GM21737 (cell line): ENCODE measurements at regions not wholly inside any gene's neighbourhood (a gene's known extent, or its start where the extent isn't known, plus 50 kb on each side); places are given as distances from the start of the nearest gene placed in this dataset.
"Not testable (repeated sequence)": the region's sequence is repeated elsewhere in the genome, so short reads cannot be mapped to it uniquely, and the experiment has no call there.

ENCODE experiments used
- ATAC-seq: cut with Tn5 transposase; IDR thresholded peaks from one replicate; pipeline ENCODE4 v1.9.1; 2021; ENCODE audit warnings: mild to moderate bottlenecking, moderate library complexity; ENCODE audit not compliant: unreplicated experiment

- ATAC-seq: no peak
These were observed 634.0 kb downstream of the UQCRFS1 start for GRCh38 chr19:28578786-28579505.

DNA sequence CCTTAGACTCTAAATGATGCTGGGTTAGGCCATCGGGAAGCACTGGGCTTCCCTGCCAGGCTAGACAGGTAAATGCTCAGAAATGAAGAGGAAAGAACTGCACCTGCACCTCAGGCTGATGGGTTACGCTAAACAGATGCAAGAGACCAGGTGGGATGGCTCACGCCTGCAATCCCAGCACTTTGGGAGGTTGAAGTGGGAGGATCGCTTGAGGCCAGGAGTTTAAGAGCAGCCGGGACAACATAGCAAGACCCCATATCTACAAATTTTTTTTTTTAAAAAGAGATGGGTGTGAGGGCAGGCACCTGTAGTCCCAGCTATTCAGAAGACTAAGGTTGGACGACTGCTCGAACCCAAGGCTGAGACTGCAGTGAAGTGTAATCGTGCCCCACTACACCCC, 634.7 kb downstream of the UQCRFS1 start:
- ATAC-seq: no peak

DNA sequence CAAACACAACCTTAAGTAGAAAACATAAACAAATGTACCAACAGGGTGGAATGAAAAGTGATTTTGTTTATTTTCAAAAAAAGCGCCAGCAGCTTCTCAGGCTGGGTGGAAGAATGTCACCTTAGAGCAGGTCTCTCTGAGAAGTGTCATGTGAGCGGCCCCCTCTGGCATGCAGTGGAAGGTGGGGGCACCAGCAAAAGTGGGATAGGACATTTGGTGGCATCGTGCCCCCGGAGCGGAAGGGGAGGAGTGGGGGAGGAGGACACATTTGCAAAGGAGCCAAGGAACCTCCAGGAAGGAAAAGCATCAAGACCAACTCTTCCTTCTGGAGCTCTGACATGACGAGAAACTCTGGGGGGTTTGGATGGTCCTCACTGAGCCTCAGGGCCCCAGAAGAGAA, 635.3 kb downstream of the UQCRFS1 start:
- no peak for ATAC-seq

- ATAC-seq: no peak
These were observed 635.7 kb downstream of the UQCRFS1 start for GRCh38 chr19:28577233-28577632.

GRCh38 chr19:28575816-28576215, 637.1 kb downstream of the UQCRFS1 start:
- no peak for ATAC-seq

DNA sequence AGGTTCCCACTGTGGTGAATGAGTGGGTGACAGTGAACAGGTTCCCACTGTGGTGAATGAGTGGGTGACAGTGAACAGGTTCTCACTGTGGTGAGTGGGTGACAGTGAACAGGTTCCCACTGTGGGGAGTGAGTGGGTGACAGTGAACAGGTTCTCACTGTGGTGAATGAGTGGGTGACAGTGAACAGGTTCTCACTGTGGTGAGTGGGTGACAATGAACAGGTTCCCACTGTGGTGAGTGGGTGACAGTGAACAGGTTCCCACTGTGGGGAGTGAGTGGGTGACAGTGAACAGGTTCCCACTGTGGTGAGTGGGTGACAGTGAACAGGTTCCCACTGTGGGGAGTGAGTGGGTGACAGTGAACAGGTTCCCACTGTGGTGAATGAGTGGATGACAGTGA, 637.6 kb downstream of the UQCRFS1 start:
- not testable (repeated sequence) for ATAC-seq

- no peak for ATAC-seq
These were observed 638.7 kb downstream of the UQCRFS1 start for GRCh38 chr19:28574212-28574611.

- ATAC-seq: no peak
These were observed 643.5 kb downstream of the UQCRFS1 start for GRCh38 chr19:28569132-28570131.

GRCh38 chr19:28567834-28568233, 645.1 kb downstream of the UQCRFS1 start:
- ATAC-seq: no peak

DNA sequence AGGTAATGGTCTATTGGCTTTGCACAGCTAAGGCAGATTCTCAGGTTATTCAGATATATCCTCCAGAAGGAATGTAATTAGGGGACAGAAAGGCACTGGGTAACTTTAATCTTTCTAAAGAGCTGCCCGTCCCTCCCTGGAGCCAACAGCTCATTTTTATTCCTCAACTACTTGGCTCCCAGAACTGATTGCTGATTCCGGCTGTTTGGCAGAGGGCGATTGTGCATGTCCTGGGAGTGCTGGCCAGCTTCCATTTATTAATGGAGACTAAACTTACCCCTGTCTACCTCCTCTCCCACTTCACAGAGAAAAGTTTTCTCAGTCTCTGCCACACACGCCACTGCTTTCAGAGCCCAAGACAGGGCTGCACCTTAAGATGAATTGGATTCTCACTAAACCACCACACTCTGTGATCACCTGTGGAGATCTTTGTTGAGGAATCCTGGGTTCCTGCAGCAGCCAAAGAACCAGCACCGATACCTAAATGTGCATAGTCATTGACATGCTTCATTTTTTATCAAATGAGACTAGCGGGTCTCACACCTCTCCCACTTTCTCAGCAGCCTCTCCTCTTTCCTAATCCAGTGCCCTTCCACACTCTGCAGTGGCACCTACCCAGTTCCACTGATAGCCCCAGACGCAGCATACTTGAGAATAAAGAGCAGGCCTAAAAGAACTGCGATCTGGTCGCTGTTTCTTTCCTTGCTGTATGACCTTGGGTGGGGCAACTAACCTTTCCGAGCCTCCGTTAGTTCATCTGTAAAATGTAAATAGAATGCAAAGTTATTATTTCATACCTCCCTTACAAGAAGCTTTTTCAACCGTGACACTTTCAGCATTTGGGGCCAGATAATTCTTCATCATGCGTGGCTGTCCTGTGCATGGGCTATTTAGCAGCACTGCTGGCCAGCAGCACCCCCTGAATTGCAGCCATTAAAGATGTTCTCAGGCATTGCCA, 648.7 kb downstream of the UQCRFS1 start:
- ATAC-seq: no peak

DNA sequence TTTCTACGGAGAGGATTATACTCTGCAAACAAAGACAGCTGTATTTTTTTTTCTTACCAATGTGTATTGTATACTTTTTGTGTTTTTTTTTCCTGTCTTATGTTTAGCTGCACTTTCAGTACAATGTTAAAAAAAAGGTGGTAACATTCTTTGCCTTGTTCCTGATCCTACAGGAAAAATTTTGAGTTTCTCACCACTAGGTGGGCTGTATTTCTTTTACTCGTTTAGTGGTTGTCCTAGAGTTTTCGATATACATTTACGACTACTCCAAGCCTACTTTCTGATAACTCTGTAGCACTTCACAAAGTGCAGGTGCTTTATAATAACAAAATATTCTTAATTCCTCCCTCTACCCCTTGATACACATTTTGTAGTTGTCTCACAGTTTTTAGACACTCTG, 652.2 kb downstream of the UQCRFS1 start:
- no peak for ATAC-seq

- ATAC-seq: no peak
These were observed 654.2 kb downstream of the UQCRFS1 start for GRCh38 chr19:28558783-28559182.

DNA sequence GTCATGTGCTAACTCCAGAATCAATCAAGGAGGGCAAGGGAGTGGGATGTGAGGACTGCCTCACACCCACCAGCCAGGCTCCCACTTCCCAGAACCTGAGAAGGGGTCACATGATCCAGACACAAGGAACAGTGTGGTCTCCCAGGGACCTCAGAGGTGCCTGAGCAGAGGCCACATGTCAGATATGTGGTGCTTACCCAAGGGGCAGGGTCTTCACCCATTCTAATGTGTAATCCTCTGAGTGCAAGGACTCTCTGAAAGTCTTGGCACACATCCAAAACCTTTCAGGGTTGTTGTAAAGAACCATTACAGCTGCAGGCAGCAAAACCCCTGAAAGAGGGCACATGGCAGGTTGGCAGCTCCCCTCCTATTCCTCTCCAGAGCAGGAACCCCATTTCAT, 656.6 kb downstream of the UQCRFS1 start:
- no peak for ATAC-seq

- no peak for ATAC-seq
These were observed 657.6 kb downstream of the UQCRFS1 start for GRCh38 chr19:28555317-28555716.

GRCh38 chr19:28554321-28555091, 658.4 kb downstream of the UQCRFS1 start:
- no peak for ATAC-seq

DNA sequence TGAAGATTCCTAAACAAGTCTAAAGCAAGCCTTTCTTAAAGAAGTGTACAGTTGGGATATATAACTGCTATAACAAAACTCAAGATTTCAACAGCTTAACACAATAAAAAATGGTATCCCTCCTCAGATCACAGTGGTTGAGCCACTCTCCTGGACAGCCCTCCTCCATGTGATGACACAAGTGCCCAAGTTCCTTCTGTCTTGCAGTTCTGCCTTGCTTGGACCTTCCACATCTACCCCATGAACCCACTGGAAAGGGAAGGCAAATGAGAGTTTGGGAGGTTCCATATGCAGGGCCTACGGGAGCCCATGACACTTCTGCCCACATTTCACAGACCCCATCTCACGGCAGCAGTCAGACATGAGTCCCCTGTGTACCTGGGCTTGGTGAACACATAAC, 659.2 kb downstream of the UQCRFS1 start:
- ATAC-seq: no peak

DNA sequence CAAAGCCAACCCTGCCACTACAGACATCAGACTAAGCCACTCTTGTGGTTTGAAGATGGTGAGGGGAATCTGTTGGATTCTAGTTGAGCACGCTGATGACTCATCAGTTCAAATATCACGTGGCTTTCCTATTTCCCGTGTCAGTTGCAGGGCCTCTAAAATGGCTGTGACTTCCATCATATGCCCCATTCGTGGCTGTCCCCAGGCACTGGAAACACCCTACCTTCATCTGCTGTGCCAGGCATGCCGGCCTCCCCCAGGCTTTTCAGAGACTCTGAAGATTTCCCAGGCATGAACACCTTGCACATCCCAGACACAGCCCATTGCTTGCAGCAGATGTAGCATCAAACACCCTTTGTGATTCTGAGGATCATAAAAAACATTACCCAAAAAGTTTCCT, 659.9 kb downstream of the UQCRFS1 start:
- no peak for ATAC-seq

DNA sequence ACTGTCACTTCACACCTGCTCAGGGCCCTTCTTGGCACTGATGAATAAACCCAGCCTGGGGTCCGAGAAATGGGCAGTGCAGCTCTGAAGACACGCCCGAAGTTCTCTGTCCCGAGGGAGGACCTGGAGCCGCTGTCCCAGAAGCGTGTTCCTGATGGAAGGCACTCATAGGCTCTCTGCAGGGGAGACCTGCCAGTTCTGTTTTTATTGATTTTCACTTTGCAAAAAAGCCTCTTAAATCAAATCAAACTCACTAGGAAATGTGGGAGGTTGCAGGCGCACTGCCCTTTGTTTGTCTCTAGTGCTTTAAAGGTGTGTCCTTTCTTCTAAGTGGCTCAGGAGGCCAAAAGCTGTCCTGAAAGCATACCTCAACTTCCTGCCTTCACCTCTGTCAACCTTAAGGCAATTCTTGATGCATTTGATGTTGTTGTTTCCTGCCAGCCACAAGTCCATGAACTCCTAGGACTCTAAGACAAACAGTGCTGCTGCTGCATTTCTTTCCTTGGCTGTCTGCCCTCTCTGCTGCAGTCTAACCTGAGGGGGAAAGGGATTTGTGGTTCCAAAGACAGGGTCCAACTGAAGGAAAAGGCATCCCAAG, 663.2 kb downstream of the UQCRFS1 start:
- ATAC-seq: no peak

- ATAC-seq: no peak
These were observed 666.7 kb downstream of the UQCRFS1 start for GRCh38 chr19:28546148-28546685.
